Large intestine (tissue), 3 donors: ENCODE measurements at regions not wholly inside any gene's neighbourhood (a gene's known extent, or its start where the extent isn't known, plus 50 kb on each side); places are given as distances from the start of the nearest gene placed in this dataset.

ENCODE experiments used
- DNase-seq, 2 donors: peaks; one replicate each; pipeline versions ENCODE4 v3.0.0 to v3.0.0-alpha.2; 2013
- H3K27ac ChIP-seq: one replicate; pipeline ENCODE4 v1.5.1; 2013; ENCODE audit warnings: low read length
- H3K27me3 ChIP-seq: 2 replicates; pipeline ENCODE4 v1.6.1; 2013; ENCODE audit warnings: low read length; ENCODE audit not compliant: control insufficient read depth, insufficient read depth
- H3K36me3 ChIP-seq: 2 replicates; pipeline ENCODE4 v1.6.1; 2013; ENCODE audit warnings: low read length; ENCODE audit not compliant: control insufficient read depth, insufficient read depth
- H3K4me1 ChIP-seq: one replicate; pipeline ENCODE4 v1.6.1; 2013; ENCODE audit warnings: low read length; ENCODE audit not compliant: control insufficient read depth, insufficient read depth
- H3K4me3 ChIP-seq: one replicate; pipeline ENCODE4 v1.5.1; 2013; ENCODE audit warnings: low read length
- H3K9me3 ChIP-seq: one replicate; pipeline ENCODE4 v1.6.1; 2013; ENCODE audit warnings: mild to moderate bottlenecking, low read depth, low read length, moderate library complexity; ENCODE audit not compliant: control insufficient read depth
- WGBS: methylation state at CpG from one replicate; pipeline ENCODE4 v1.1.5; 2013; ENCODE audit warnings: low lambda C conversion rate; ENCODE audit not compliant: insufficient coverage; 5-methylcytosine and 5-hydroxymethylcytosine counted together

DNA sequence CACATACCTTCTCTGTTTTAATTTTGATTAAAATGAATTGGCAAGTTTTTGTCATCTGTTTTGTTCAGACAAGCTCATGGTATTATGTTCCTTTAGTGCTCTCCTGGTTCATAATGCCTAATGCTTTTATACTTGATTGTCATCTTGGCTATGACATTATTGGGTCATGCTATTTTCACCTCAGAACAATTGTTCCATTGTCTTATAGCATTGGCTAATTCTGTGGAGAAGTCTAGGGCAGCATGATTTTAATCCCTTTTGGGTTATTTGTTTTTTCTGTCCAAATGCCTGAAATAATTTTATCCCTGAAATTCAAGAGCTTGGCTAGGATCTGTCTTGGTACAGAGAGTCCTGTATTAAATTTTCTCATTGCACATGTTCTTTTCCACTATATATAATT lies 83.8 kb upstream of the CCDC85A start:
- no peak overlapping the region for H3K4me3 ChIP-seq
- H3K36me3 ChIP-seq = no peaks in the 10 kb centered on the region
- no peaks in the 10 kb centered on the region for H3K27me3 ChIP-seq
- DNase-seq = no peak
- no peaks in the 10 kb centered on the region for H3K9me3 ChIP-seq
- no peaks in the 10 kb centered on the region for H3K4me1 ChIP-seq
- H3K27ac ChIP-seq = no peak overlapping the region

DNA sequence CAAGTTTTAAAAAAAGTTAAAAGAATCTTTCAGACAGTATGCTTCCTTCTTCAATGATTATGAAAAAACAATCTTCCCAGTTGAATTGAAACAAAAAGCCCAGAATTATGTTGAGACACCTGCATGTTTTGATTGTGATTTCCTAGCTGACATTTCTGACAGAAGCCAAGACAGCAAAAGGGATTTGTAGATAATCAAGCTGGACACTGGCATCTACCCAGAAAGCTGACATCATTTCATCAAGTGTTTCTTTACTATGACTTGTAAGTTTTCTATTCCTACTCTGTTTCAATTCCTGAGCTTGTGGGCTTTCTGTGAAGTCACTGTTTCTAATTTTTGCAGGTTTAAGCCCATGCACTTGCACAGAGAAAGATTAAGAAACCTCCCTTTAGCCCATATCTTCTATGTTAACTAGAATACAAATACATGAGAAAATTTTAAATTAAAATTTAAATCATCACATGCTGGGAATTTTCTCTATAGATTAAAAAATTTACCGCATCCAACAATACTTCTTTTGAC lies 82.9 kb upstream of the CCDC85A start:
- Histone ChIP-seq H3K27me3 (no peaks in the 10 kb centered on the region), H3K4me1 (no peaks in the 10 kb centered on the region), H3K27ac (no peak overlapping the region), H3K36me3 (no peaks in the 10 kb centered on the region), H3K9me3 (no peaks in the 10 kb centered on the region), H3K4me3 (no peak overlapping the region)
- WGBS = 100% methylated on average over 1 of the region's 1 CpG
- DNase-seq = no peak

DNA sequence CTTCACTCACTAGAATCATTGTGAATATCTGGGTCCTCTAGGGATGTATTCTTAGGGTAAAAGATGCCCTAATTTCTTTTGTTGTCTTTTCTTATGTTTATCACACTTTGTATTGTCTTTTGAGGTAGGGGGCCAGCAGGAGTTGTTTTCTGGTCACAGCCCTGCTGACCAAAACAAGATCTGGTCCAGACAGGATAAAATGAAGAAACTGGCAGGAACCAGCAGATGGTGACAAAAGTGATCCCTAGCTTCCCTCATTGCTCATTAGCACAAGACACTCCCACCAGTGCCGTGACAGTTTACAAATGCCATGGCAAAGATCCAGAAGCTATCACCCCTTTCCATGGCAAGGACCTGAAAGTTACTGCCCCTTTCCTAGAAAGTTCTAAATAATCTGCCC lies 81.7 kb upstream of the CCDC85A start:
- Histone ChIP-seq H3K36me3 (no peaks in the 10 kb centered on the region), H3K4me3 (no peak overlapping the region), H3K27ac (no peak overlapping the region), H3K27me3 (no peaks in the 10 kb centered on the region), H3K4me1 (no peaks in the 10 kb centered on the region), H3K9me3 (no peaks in the 10 kb centered on the region)
- no CpG with 5 or more reads among the region's 1 CpG for WGBS
- DNase-seq = no peak

DNA sequence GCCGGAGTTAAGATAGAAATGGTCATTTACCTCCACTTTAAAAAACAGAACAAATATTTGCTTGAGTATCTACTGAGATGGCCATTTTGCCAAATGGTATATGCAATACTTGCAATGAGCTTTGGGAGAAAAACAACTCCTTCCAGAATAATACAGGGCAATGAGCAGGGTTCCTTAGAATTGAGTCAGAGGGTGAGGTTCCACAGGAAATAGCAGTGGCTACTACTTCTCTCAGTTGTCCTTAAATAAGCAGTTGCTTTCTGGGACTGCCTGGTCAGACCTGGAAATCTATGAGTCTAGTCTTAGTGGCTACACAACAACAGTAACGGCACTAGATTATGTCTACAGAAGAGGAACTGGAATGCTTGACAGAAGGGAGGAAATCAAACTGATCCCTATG lies 80.9 kb upstream of the CCDC85A start:
- whole genome bisulfite sequencing = 86% methylated on average over 1 of the region's 2 CpGs
- Histone ChIP-seq H3K27me3 (no peaks in the 10 kb centered on the region), H3K36me3 (no peaks in the 10 kb centered on the region), H3K27ac (no peak overlapping the region), H3K4me3 (no peak overlapping the region), H3K4me1 (no peaks in the 10 kb centered on the region), H3K9me3 (no peaks in the 10 kb centered on the region)
- DNase-seq = no peak

DNA sequence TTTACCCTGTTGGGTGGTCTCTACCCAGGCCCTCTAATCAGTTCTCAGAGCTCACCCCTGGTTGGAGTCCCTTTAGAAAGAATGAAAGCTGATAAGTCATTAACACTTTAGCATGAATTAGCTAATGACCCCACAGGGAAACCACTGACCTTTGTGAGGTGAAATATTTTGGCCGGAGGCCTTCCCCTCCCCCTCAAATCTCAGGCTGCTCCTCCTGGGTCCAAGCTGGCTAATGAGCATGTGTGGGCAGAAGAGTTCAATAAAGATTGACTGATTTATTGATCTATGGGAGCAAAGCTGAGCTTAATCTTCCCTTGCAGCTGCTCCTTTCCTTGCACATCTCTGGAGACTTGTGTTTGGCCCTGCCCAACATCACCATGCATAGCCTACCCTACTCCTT lies 78.8 kb upstream of the CCDC85A start:
- no peak overlapping the region for H3K4me3 ChIP-seq
- H3K9me3 ChIP-seq = no peaks in the 10 kb centered on the region
- no peaks in the 10 kb centered on the region for H3K4me1 ChIP-seq
- DNase-seq = no peak
- no peaks in the 10 kb centered on the region for H3K36me3 ChIP-seq
- H3K27ac ChIP-seq = no peak overlapping the region
- no CpG with 5 or more reads among the region's 1 CpG for WGBS
- no peaks in the 10 kb centered on the region for H3K27me3 ChIP-seq

DNA sequence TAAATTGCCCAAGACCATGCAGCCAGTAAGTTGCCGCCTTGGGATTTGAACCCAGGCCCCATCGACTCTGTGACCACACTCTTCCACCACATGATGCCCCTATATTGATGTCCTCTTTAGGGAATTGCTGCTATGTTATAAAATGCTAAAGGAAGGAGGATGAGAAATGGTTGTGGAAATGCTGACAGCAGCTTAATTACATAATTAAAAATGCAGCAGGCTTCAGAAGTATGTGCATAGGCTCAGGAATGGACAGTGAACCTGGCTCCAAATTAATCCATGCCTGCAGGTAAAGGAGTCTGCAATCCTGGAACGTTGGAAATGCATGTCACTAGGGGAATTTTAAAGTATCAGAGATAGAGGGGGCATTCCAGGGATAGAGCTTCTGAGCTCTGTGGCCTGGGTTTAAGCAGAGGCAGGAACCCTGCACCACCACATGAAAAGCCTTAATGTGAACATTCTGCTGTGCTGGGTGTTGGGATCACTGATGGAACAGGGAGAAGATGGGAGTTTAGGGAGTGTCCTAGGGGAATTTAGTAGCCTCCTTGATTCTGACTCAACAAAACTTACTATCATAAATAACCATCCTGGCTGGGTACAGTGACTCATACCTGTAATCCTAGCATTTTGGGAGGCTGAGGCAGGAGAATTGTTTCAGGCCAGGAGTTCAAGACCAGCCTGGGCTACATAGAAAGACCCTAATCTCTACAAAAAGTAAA lies 76.1 kb upstream of the CCDC85A start:
- Histone ChIP-seq H3K27ac (no peak overlapping the region), H3K27me3 (no peaks in the 10 kb centered on the region), H3K4me3 (no peak overlapping the region), H3K9me3 (no peaks in the 10 kb centered on the region), H3K4me1 (no peaks in the 10 kb centered on the region), H3K36me3 (no peaks in the 10 kb centered on the region)
- WGBS = no CpG with 5 or more reads among the region's 3 CpGs
- DNase-seq = no peak

DNA sequence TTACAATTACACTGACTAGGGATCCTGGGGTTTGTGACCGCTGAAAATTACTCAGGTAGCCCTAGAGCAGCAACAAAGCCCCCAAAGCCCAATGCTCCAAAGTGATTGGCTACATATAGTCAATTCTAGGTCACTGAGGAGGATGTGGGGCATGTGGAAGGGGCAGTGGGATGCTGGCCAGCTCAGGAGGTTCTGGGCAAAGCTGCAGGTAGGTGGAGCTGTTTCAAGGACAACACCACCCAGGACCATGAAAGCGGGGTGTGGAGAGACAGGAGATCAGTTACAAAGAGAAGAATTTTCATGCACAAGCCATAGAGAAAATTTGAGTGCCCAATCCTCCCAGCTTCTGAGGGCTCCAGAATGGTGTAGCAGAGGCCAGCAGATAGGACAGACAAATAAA lies 75.0 kb upstream of the CCDC85A start:
- H3K4me1 ChIP-seq = no peaks in the 10 kb centered on the region
- no peak overlapping the region for H3K4me3 ChIP-seq
- no peak for DNase-seq
- WGBS = no CpG with 5 or more reads among the region's 2 CpGs
- no peaks in the 10 kb centered on the region for H3K36me3 ChIP-seq
- no peaks in the 10 kb centered on the region for H3K27me3 ChIP-seq
- no peaks in the 10 kb centered on the region for H3K9me3 ChIP-seq
- no peak overlapping the region for H3K27ac ChIP-seq

DNA sequence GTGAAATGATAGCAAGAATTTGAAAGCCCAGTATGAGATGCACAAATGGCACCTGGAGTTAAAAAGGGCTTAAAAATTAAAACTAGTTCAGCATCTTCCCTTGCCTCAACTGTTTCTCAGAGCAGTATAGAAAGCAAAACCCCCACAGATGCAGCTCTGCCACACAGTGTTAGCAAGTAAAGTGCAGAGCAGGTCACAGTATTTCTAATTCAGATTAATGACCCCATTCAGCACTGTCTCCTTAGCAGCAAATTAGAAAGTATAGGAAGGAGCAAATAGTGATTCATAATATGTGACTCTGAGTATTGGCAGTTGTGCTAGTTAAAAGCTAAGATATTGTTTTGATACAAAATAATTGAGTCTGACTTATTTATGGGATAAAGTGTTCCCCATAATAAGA lies 73.8 kb upstream of the CCDC85A start:
- H3K4me1 ChIP-seq = no peaks in the 10 kb centered on the region
- no peak overlapping the region for H3K4me3 ChIP-seq
- H3K36me3 ChIP-seq = no peaks in the 10 kb centered on the region
- H3K9me3 ChIP-seq = no peaks in the 10 kb centered on the region
- H3K27ac ChIP-seq = no peak overlapping the region
- DNase-seq = no peak
- H3K27me3 ChIP-seq = no peaks in the 10 kb centered on the region

DNA sequence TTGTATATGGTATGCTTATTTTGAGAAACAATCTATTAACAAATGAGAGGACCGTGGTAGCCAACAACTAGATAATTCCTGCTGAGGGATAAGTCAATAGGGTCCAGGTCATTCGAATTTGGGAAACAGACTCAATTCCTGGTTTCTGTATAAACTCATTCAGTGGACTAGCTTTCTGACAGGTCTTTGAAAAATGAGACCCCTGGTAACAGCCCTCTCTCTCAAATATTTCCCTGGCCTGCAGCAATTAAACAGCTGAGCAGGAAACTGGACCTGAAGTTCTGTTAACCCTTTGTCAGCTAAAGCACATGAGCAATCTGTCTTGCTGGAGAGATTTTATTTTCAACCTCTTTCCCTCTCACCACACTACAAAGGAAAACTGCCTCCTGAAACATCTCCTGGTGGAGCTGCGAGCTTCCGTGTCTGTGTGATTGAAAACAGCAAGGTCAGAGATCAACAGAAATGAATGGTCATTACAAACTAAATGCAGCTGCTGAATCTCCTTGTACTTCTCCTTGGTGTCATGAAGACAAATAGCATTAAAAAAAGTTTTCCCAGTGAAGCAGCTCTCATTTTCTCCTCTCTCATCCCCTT lies 70.3 kb upstream of the CCDC85A start:
- DNase-seq = no peak
- no peak overlapping the region for H3K4me3 ChIP-seq
- no peaks in the 10 kb centered on the region for H3K4me1 ChIP-seq
- 40% methylated on average over 1 of the region's 4 CpGs for WGBS
- H3K27ac ChIP-seq = no peak overlapping the region
- H3K9me3 ChIP-seq = no peaks in the 10 kb centered on the region
- H3K36me3 ChIP-seq = no peaks in the 10 kb centered on the region
- no peaks in the 10 kb centered on the region for H3K27me3 ChIP-seq

DNA sequence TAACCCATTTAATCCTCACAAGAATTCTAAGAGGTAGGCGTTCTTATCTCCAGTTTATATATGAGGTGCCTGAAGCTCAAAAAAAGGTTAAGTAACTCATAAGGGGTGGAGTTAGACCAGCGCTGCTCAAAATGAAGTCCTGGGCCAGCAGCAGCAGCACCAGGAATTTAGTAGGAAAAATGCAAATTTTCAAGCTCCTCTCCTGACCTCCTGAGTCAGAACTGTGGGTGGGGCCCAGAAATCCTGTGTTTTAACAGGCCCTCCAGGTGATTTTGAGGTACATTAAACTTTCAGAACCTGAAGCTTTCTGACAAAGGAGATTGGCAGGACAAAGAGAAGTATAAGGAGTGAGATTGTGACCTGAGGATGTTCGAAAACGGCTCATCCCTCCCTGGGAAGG lies 66.0 kb upstream of the CCDC85A start:
- Histone ChIP-seq H3K4me3 (no peak overlapping the region), H3K27ac (no peak overlapping the region), H3K9me3 (no peaks in the 10 kb centered on the region), H3K36me3 (no peaks in the 10 kb centered on the region), H3K4me1 (no peaks in the 10 kb centered on the region), H3K27me3 (no peaks in the 10 kb centered on the region)
- DNase-seq = no peak
- 80% methylated on average over 1 of the region's 4 CpGs for WGBS

DNA sequence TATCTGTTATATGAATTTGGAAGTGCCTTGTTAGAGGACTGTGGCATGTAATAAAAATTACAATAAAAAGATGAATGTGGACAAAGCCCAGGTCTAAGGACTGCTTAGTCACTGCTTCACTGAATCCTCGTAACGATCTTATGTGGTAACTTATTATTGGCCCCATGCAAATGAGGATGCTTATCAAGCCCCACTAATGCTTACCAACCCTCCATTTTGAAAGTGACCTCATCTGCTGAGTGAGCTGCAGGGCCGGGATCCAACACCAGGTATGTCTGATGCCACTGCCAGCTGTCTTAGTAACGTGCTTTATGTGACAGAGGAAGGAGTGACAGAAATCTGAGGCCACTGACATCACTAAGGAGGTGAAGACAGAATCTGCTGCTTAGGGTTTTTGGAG lies 65.3 kb upstream of the CCDC85A start:
- no peaks in the 10 kb centered on the region for H3K9me3 ChIP-seq
- no peak overlapping the region for H3K4me3 ChIP-seq
- no peaks in the 10 kb centered on the region for H3K27me3 ChIP-seq
- no peak for DNase-seq
- no CpG with 5 or more reads among the region's 4 CpGs for WGBS
- H3K27ac ChIP-seq = no peak overlapping the region
- no peaks in the 10 kb centered on the region for H3K36me3 ChIP-seq
- H3K4me1 ChIP-seq = no peaks in the 10 kb centered on the region
